Neuronal stem cell (in vitro differentiated cells): ENCODE measurements at regions not wholly inside any gene's neighbourhood (a gene's known extent, or its start where the extent isn't known, plus 50 kb on each side); places are given as distances from the start of the nearest gene placed in this dataset.

Source experiments
- DNase-seq: peaks from one replicate; pipeline ENCODE4 v3.0.0-alpha.2; 2013; ENCODE audit warnings: low spot score
- H2AFZ ChIP-seq: one replicate; pipeline ENCODE4 v1.6.1; 2013; ENCODE audit warnings: mild to moderate bottlenecking, low read length, inconsistent platforms
- H2AK5ac ChIP-seq: 2 replicates; pipeline ENCODE4 v1.6.1; 2013; ENCODE audit warnings: low read depth, mild to moderate bottlenecking, inconsistent platforms, low read length, moderate library complexity, mixed read lengths
- H2BK120ac ChIP-seq: 2 replicates; pipeline ENCODE4 v1.6.1; 2013; ENCODE audit warnings: low read depth, mild to moderate bottlenecking, inconsistent platforms, low read length, moderate library complexity, mixed read lengths
- H2BK12ac ChIP-seq: one replicate; pipeline ENCODE4 v1.6.1; 2013; ENCODE audit warnings: low read length, inconsistent platforms
- H2BK15ac ChIP-seq: 2 replicates; pipeline ENCODE4 v1.6.1; 2013; ENCODE audit warnings: mild to moderate bottlenecking, low read length, inconsistent platforms, mixed read lengths
- H2BK5ac ChIP-seq: one replicate; pipeline ENCODE4 v1.6.1; 2013; ENCODE audit warnings: inconsistent platforms, mild to moderate bottlenecking, low read length, moderate library complexity
- H3K14ac ChIP-seq: one replicate; pipeline ENCODE4 v1.6.1; 2013; ENCODE audit warnings: low read length, inconsistent platforms
- H3K18ac ChIP-seq: 2 replicates; pipeline ENCODE4 v1.6.1; 2013; ENCODE audit warnings: low read length, inconsistent platforms
- H3K23ac ChIP-seq: 2 replicates; pipeline ENCODE4 v1.6.1; 2013; ENCODE audit warnings: low read depth, mild to moderate bottlenecking, mixed read lengths, low read length, inconsistent platforms; ENCODE audit not compliant: poor library complexity
- H3K27ac ChIP-seq: replicated peaks from 3 replicates; pipeline ENCODE4 v1.5.1; 2013; ENCODE audit warnings: low read length, inconsistent platforms
- H3K27me3 ChIP-seq, 3 experiments: 2 replicates each; pipeline ENCODE4 v1.6.1; 2013; ENCODE audit warnings: low read length in 3 of 3, mild to moderate bottlenecking in 2 of 3, inconsistent platforms in 1 of 3, low read depth in 1 of 3, mixed read lengths in 1 of 3, moderate library complexity in 1 of 3; ENCODE audit not compliant: control insufficient read depth in 3 of 3, insufficient read depth in 3 of 3
- H3K36me3 ChIP-seq, 2 donors: replicated peaks in 1 of 2; 2 replicates each; pipeline ENCODE4 v1.6.1; 2013; ENCODE audit warnings: low read length in 2 of 2; ENCODE audit not compliant: control insufficient read depth in 2 of 2, insufficient read depth in 2 of 2
- H3K4ac ChIP-seq: 2 replicates; pipeline ENCODE4 v1.6.1; 2013; ENCODE audit warnings: inconsistent platforms, mild to moderate bottlenecking, low read length, moderate library complexity
- H3K4me1 ChIP-seq, 2 donors: 1 replicate in 1 of 2; 2 replicates in 1 of 2; pipeline ENCODE4 v1.6.1; 2013; ENCODE audit warnings: low read length in 2 of 2, low read depth in 1 of 2; ENCODE audit not compliant: control insufficient read depth in 2 of 2, insufficient read depth in 1 of 2
- H3K4me2 ChIP-seq: one replicate; pipeline ENCODE4 v1.6.1; 2013; ENCODE audit warnings: mild to moderate bottlenecking, low read length, inconsistent platforms; ENCODE audit not compliant: insufficient read depth, poor library complexity, severe bottlenecking
- H3K4me3 ChIP-seq, 2 donors: 2 replicates each; pipeline ENCODE4 v1.5.1; 2013; ENCODE audit warnings: low read length in 2 of 2, mild to moderate bottlenecking in 2 of 2, inconsistent platforms in 1 of 2, moderate library complexity in 1 of 2
- H3K79me1 ChIP-seq: one replicate; pipeline ENCODE4 v1.6.1; 2013; ENCODE audit warnings: low read depth, mild to moderate bottlenecking, inconsistent platforms, low read length, moderate library complexity
- H3K9ac ChIP-seq: one replicate; pipeline ENCODE4 v1.6.1; 2013; ENCODE audit warnings: mild to moderate bottlenecking, low read depth, low read length, inconsistent platforms; ENCODE audit not compliant: poor library complexity
- H3K9me3 ChIP-seq, 2 donors: replicated peaks in 1 of 2; 2 replicates each; pipeline versions ENCODE3 to v1.6.1; 2013; ENCODE audit warnings: low read length in 2 of 2, mild to moderate bottlenecking in 2 of 2, inconsistent platforms in 1 of 2, low read depth in 1 of 2, mixed read lengths in 1 of 2, moderate library complexity in 1 of 2; ENCODE audit not compliant: control insufficient read depth in 2 of 2, insufficient read depth in 1 of 2
- H4K8ac ChIP-seq: one replicate; pipeline ENCODE4 v1.6.1; 2013; ENCODE audit warnings: low read depth, mild to moderate bottlenecking, inconsistent platforms, low read length, moderate library complexity
- H4K91ac ChIP-seq: one replicate; pipeline ENCODE4 v1.6.1; 2013; ENCODE audit warnings: low read length, low read depth, mild to moderate bottlenecking, inconsistent platforms; ENCODE audit not compliant: poor library complexity
- WGBS, 2 donors: extraction: QIAGEN DNeasy Blood & Tissue Kit; methylation state at CpG; one replicate each; pipeline ENCODE4 v1.1.7; 2013; ENCODE audit warnings: missing lambda C conversion rate in 2 of 2, mixed read lengths in 1 of 2; ENCODE audit not compliant: insufficient read length in 2 of 2, insufficient replicate concordance in 1 of 2; ENCODE audit errors: extremely low coverage in 2 of 2; 5-methylcytosine and 5-hydroxymethylcytosine counted together

DNA sequence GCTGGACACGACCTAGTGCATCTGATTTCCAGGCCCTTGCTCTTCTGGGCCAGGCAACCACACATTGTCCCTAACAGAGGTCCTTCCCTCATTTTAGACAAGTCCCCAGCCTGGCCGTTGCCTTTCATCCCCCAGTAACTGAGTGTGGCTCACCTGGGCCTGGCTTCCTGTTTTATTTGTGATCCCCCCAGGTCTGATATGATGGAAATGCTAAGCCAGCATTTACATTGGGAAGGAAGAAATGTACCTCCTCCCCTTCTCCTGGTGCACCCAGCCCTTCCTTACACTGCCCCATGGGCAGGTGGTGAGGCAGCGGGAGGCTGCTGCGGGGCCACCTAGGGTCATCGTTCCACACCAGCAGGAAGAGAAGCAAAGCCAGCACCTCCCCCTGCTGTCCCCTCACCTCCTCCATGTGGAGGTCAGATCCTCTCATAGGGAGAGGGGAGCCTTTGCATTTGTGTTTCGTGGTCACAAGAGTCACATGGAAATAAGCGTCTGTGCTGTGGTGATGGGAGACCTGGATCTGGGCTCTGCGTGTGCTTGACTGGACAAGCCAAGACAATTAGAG lies 108.8 kb downstream of the GLRX3 start:
- Histone ChIP-seq H3K23ac (no peak overlapping the region), H4K8ac (no peak overlapping the region), H3K36me3 (no peaks in the 10 kb centered on the region), H3K9ac (no peak overlapping the region), H2BK120ac (no peak overlapping the region), H2BK12ac (no peak overlapping the region), H3K27ac (no peak overlapping the region), H3K4me3 (no peak overlapping the region), H3K4me2 (no peak overlapping the region), H3K9me3 (peaks cover 0 to 2% of the 10 kb centered on the region in 2 donors), H4K91ac (no peak overlapping the region), H3K14ac (peak overlapping the region; percentile 17), H2AK5ac (no peak overlapping the region), H3K4ac (no peak overlapping the region), H2AFZ (no peak overlapping the region), H3K27me3 (no peaks in the 10 kb centered on the region), H3K79me1 (no peaks in the 10 kb centered on the region), H3K18ac (no peak overlapping the region), H2BK5ac (no peak overlapping the region), H2BK15ac (no peak overlapping the region), H3K4me1 (no peaks in the 10 kb centered on the region)
- DNase-seq, result no peak
- WGBS, 2 donors, result no CpG with 5 or more reads among the region's 8 CpGs

- no CpG with 5 or more reads among the region's 4 CpGs for WGBS, 2 donors
- Histone ChIP-seq H3K27me3 (no peaks in the 10 kb centered on the region), H3K4me2 (no peak overlapping the region), H3K23ac (no peak overlapping the region), H3K9me3 (peaks cover 0 to 6% of the 10 kb centered on the region in 2 donors), H2BK120ac (no peak overlapping the region), H4K91ac (no peak overlapping the region), H3K14ac (no peak overlapping the region), H2BK15ac (no peak overlapping the region), H2BK12ac (no peak overlapping the region), H3K27ac (no peak overlapping the region), H3K18ac (no peak overlapping the region), H2AFZ (no peak overlapping the region), H2BK5ac (no peak overlapping the region), H3K4me3 (no peak overlapping the region), H3K4ac (no peak overlapping the region), H3K79me1 (no peaks in the 10 kb centered on the region), H2AK5ac (no peak overlapping the region), H3K9ac (no peak overlapping the region), H3K4me1 (no peaks in the 10 kb centered on the region), H4K8ac (no peak overlapping the region), H3K36me3 (no peaks in the 10 kb centered on the region)
- no peak for DNase-seq
Observed at GRCh38 chr10:130246113-130246512, 109.9 kb downstream of the GLRX3 start.

GRCh38 chr10:130250127-130250526 lies 113.9 kb downstream of the GLRX3 start:
- peaks cover 0 to 9% of the 10 kb centered on the region in 2 donors for H3K9me3 ChIP-seq
- H3K4ac ChIP-seq, result no peak overlapping the region
- H3K14ac ChIP-seq, result no peak overlapping the region
- no peak overlapping the region for H2AK5ac ChIP-seq
- no peak overlapping the region for H2BK12ac ChIP-seq
- H3K4me2 ChIP-seq, result no peak overlapping the region
- no peaks in the 10 kb centered on the region for H3K4me1 ChIP-seq
- H2BK5ac ChIP-seq, result no peak overlapping the region
- no CpG with 5 or more reads among the region's 3 CpGs for WGBS, 2 donors
- H3K27ac ChIP-seq, result no peak overlapping the region
- H3K18ac ChIP-seq, result no peak overlapping the region
- H4K91ac ChIP-seq, result no peak overlapping the region
- no peak overlapping the region for H4K8ac ChIP-seq
- no peak for DNase-seq
- H2BK15ac ChIP-seq, result no peak overlapping the region
- no peaks in the 10 kb centered on the region for H3K79me1 ChIP-seq
- no peaks in the 10 kb centered on the region for H3K27me3 ChIP-seq
- no peak overlapping the region for H3K4me3 ChIP-seq
- H2AFZ ChIP-seq, result no peak overlapping the region
- no peak overlapping the region for H2BK120ac ChIP-seq
- no peak overlapping the region for H3K9ac ChIP-seq
- H3K23ac ChIP-seq, result no peak overlapping the region
- no peaks in the 10 kb centered on the region for H3K36me3 ChIP-seq

DNA sequence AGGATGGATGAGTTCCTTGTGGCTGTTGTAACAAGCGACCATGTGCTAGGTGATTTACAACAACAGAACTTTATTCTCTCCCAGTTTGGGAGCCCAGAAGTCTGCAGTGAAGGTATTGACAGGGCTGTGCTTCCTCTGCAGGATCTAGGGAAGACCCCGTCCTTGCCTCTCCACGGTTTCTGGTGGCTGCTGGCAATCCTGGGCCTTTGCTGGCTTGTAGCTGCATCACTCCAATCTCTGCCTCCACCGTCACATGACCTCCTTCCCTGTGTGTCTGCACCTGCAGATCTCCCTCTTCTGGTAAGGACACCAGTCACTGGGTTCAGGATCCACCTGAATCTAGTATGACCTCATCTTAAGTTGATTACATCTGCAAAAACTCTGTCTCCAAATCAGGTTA lies 115.6 kb downstream of the GLRX3 start:
- Histone ChIP-seq H3K9me3 (peaks cover 0 to 9% of the 10 kb centered on the region in 2 donors), H3K4me1 (no peaks in the 10 kb centered on the region), H3K27me3 (no peaks in the 10 kb centered on the region), H3K4me3 (no peak overlapping the region), H3K18ac (no peak overlapping the region), H2AK5ac (no peak overlapping the region), H2BK12ac (no peak overlapping the region), H2AFZ (no peak overlapping the region), H3K4ac (no peak overlapping the region), H3K27ac (no peak overlapping the region), H2BK15ac (no peak overlapping the region), H4K8ac (no peak overlapping the region), H3K79me1 (no peaks in the 10 kb centered on the region), H2BK5ac (no peak overlapping the region), H4K91ac (no peak overlapping the region), H3K4me2 (no peak overlapping the region), H3K9ac (no peak overlapping the region), H3K23ac (no peak overlapping the region), H3K36me3 (no peaks in the 10 kb centered on the region), H3K14ac (no peak overlapping the region), H2BK120ac (no peak overlapping the region)
- no CpG with 5 or more reads among the region's 4 CpGs for WGBS, 2 donors
- no peak for DNase-seq
